ENCODE measurements at regions not wholly inside any gene's neighbourhood (a gene's known extent, or its start where the extent isn't known, plus 50 kb on each side); places are given as distances from the start of the nearest gene placed in this dataset.

GRCh38 chr5:173522518-173522917 lies 93.9 kb downstream of the BOD1 start:
- Mint-ChIP-seq H3K27ac (no peak overlapping the region), H3K27me3 (peaks cover 9% of the 10 kb centered on the region), H3K9me3 (ENCODE audit: low read depth) (peaks cover 5% of the 10 kb centered on the region), H3K4me1 (ENCODE audit: low read depth) (no peaks in the 10 kb centered on the region), H3K36me3 (ENCODE audit: insufficient read depth) (no peaks in the 10 kb centered on the region), H3K4me3 (ENCODE audit: low read depth) (no peak overlapping the region)
- TF ChIP-seq CTCF (IDR thresholded peaks at IDR 0.05; ENCODE audit: unreplicated experiment): no peak
- DNase-seq (ENCODE audit: low spot score, unreplicated experiment): no peak

- Mint-ChIP-seq H3K4me3 (ENCODE audit: low read depth) (no peak overlapping the region), H3K9me3 (ENCODE audit: low read depth) (peaks cover 5% of the 10 kb centered on the region), H3K36me3 (ENCODE audit: insufficient read depth) (no peaks in the 10 kb centered on the region), H3K4me1 (ENCODE audit: low read depth) (no peaks in the 10 kb centered on the region), H3K27me3 (peaks cover 3% of the 10 kb centered on the region), H3K27ac (no peak overlapping the region)
- DNase-seq (ENCODE audit: low spot score, unreplicated experiment): no peak
- no peak for TF ChIP-seq CTCF (IDR thresholded peaks at IDR 0.05; ENCODE audit: unreplicated experiment)
Observed at GRCh38 chr5:173518856-173519255, 97.6 kb downstream of the BOD1 start.

- peaks cover 5% of the 10 kb centered on the region for H3K9me3 Mint-ChIP-seq (ENCODE audit: low read depth)
- H3K27me3 Mint-ChIP-seq: peaks cover 3% of the 10 kb centered on the region
- H3K27ac Mint-ChIP-seq: no peak overlapping the region
- H3K4me1 Mint-ChIP-seq (ENCODE audit: low read depth): no peaks in the 10 kb centered on the region
- no peak overlapping the region for H3K4me3 Mint-ChIP-seq (ENCODE audit: low read depth)
- no peak for TF ChIP-seq CTCF (IDR thresholded peaks at IDR 0.05; ENCODE audit: unreplicated experiment)
- no peaks in the 10 kb centered on the region for H3K36me3 Mint-ChIP-seq (ENCODE audit: insufficient read depth)
- DNase-seq (ENCODE audit: low spot score, unreplicated experiment): no peak
Observed at GRCh38 chr5:173517648-173518047, 98.8 kb downstream of the BOD1 start.

GRCh38 chr5:173515526-173515925 lies 100.9 kb downstream of the BOD1 start:
- Mint-ChIP-seq H3K4me1 (ENCODE audit: low read depth) (no peaks in the 10 kb centered on the region), H3K27me3 (peaks cover 3% of the 10 kb centered on the region), H3K9me3 (ENCODE audit: low read depth) (peaks cover 5% of the 10 kb centered on the region), H3K36me3 (ENCODE audit: insufficient read depth) (no peaks in the 10 kb centered on the region), H3K4me3 (ENCODE audit: low read depth) (no peak overlapping the region), H3K27ac (no peak overlapping the region)
- no peak for TF ChIP-seq CTCF (IDR thresholded peaks at IDR 0.05; ENCODE audit: unreplicated experiment)
- DNase-seq (ENCODE audit: low spot score, unreplicated experiment): no peak

- no peak for DNase-seq (ENCODE audit: low spot score, unreplicated experiment)
- Mint-ChIP-seq H3K9me3 (ENCODE audit: low read depth) (peaks cover 2% of the 10 kb centered on the region), H3K27ac (no peak overlapping the region), H3K27me3 (peaks cover 3% of the 10 kb centered on the region), H3K36me3 (ENCODE audit: insufficient read depth) (no peaks in the 10 kb centered on the region), H3K4me3 (ENCODE audit: low read depth) (no peak overlapping the region), H3K4me1 (ENCODE audit: low read depth) (no peaks in the 10 kb centered on the region)
- no peak for TF ChIP-seq CTCF (IDR thresholded peaks at IDR 0.05; ENCODE audit: unreplicated experiment)
Observed at GRCh38 chr5:173514661-173515060, 101.8 kb downstream of the BOD1 start.
